K562 (cell line): ENCODE measurements at regions not wholly inside any gene's neighbourhood (a gene's known extent, or its start where the extent isn't known, plus 50 kb on each side); places are given as distances from the start of the nearest gene placed in this dataset.
"Not testable (repeated sequence)": the region's sequence is repeated elsewhere in the genome, so short reads cannot be mapped to it uniquely, and the experiment has no call there.

Experiments used
- ATAC-seq: fragments of 200-7000 bp; cut with Tn5 transposase; 3 replicates; pipeline ENCODE4 v1.9.1; 2020; ENCODE audit warnings: moderate library complexity
- BruUV-seq: library from RNA; stranded (reverse); fragments of 400-500 nt; replicated peaks from 2 replicates; lab custom pipeline; 2021; lab: Mats Ljungman, UMichigan
- CTCF ChIA-PET: fragments of 300-600 bp; formaldehyde crosslinking; extraction: SDS; loops from one replicate; lab custom pipeline; 2021; ENCODE audit warnings: low intra/inter-chr PET ratio; lab: Yijun Ruan, JAX
- POLR2A ChIA-PET: fragments of 300-600, 350-650 bp; sonication (Branson Sonifier 250); formaldehyde crosslinking; extraction: SDS; loops from one replicate; lab custom pipeline; 2021; ENCODE audit warnings: antibody characterized with exemption, inconsistent platforms; lab: Yijun Ruan, JAX
- DNase-seq, 4 experiments: peaks; one replicate each; pipeline versions ENCODE4 v3.0.0 to v3.0.0-alpha.2; 2011 to 2018; ENCODE audit warnings: low spot score in 3 of 4, mixed read lengths in 3 of 4; ENCODE audit errors: extremely low read depth in 1 of 4
- FAIRE-seq: peaks from 2 replicates; lab custom pipeline; 2011; peaks lifted over from hg19 to GRCh38; lab: Jason Lieb, UNC
- H2AFZ ChIP-seq: 2 replicates; pipeline ENCODE4 v1.6.0; 2011; ENCODE audit warnings: low read depth, low read length, control low read depth, inconsistent platforms
- H3K27ac ChIP-seq: fragments of 200-600 bp; 3 replicates; pipeline ENCODE4 v1.8.0; 2011; ENCODE audit warnings: low read depth, mild to moderate bottlenecking, control low read depth, inconsistent platforms, low read length, moderate library complexity, mixed read lengths; ENCODE audit errors: extremely low read depth
- H3K27me3 ChIP-seq, 2 experiments: fragments of 300-600 bp in 1 of 2; 2 replicates in 1 of 2; 3 replicates in 1 of 2; pipeline versions ENCODE4 v1.6.0 to v1.8.0; 2011; ENCODE audit warnings: inconsistent platforms in 2 of 2, low read length in 2 of 2, mild to moderate bottlenecking in 1 of 2, mixed read lengths in 1 of 2, moderate library complexity in 1 of 2; ENCODE audit not compliant: control insufficient read depth in 2 of 2, insufficient read depth in 2 of 2
- H3K36me3 ChIP-seq: fragments of 300-600 bp; 3 replicates; pipeline ENCODE4 v1.8.0; 2011; ENCODE audit warnings: mild to moderate bottlenecking, low read length, inconsistent platforms; ENCODE audit not compliant: control insufficient read depth, insufficient read depth
- H3K4me1 ChIP-seq, 2 experiments: fragments of 200-600 bp in 1 of 2; replicated peaks in 1 of 2; 2 replicates in 1 of 2; 3 replicates in 1 of 2; pipeline versions ENCODE4 v1.5.1 to v1.8.0; 2011; ENCODE audit warnings: inconsistent platforms in 2 of 2, low read length in 2 of 2, mild to moderate bottlenecking in 1 of 2, mixed read lengths in 1 of 2, moderate library complexity in 1 of 2; ENCODE audit not compliant: control insufficient read depth in 2 of 2, insufficient read depth in 2 of 2
- H3K4me2 ChIP-seq: 2 replicates; pipeline ENCODE4 v1.6.1; 2011; ENCODE audit warnings: low read length, control low read depth, inconsistent platforms, mixed read lengths; ENCODE audit not compliant: insufficient read depth
- H3K4me3 ChIP-seq: fragments of 200-600 bp; sonication (generic), shearing (Covaris generic); 2 replicates; pipeline ENCODE4 v1.5.1; 2016; ENCODE audit warnings: control low read depth, inconsistent platforms
- H3K79me2 ChIP-seq: fragments of 200-600 bp; 3 replicates; pipeline ENCODE4 v1.8.0; 2011; ENCODE audit warnings: low read length, inconsistent platforms; ENCODE audit not compliant: control insufficient read depth, insufficient read depth
- H3K9ac ChIP-seq, 2 experiments: 2 replicates each; pipeline versions ENCODE4 v1.6.0 to v1.6.1; 2011; ENCODE audit warnings: low read depth in 2 of 2, low read length in 2 of 2, control low read depth in 1 of 2, inconsistent platforms in 1 of 2, mild to moderate bottlenecking in 1 of 2, mixed read lengths in 1 of 2; ENCODE audit not compliant: insufficient read depth in 1 of 2
- H3K9me1 ChIP-seq: one replicate; pipeline ENCODE4 v1.6.0; 2011; ENCODE audit warnings: inconsistent platforms, mild to moderate bottlenecking, low read length, moderate library complexity; ENCODE audit not compliant: control insufficient read depth, insufficient read depth
- H3K9me3 ChIP-seq: replicated peaks from 2 replicates; pipeline ENCODE4 v1.5.1; 2011; ENCODE audit warnings: low read depth, low read length, inconsistent platforms; ENCODE audit not compliant: control insufficient read depth, insufficient read depth
- H4K20me1 ChIP-seq: replicated peaks from 2 replicates; pipeline ENCODE4 v1.6.1; 2011; ENCODE audit warnings: low read length, inconsistent platforms, mixed read lengths; ENCODE audit not compliant: control insufficient read depth, insufficient read depth
- DACH1 ChIP-seq: fragments of 450-650 bp; IDR thresholded peaks from 2 replicates; pipeline ENCODE4 v1.6.1; 2018; ENCODE audit not compliant: partially characterized antibody
- DNMT1 ChIP-seq: fragments of 450-650 bp; IDR thresholded peaks from 2 replicates; pipeline ENCODE4 v1.6.1; 2016; ENCODE audit warnings: antibody characterized with exemption, mild to moderate bottlenecking
- FOXA3 ChIP-seq, 2 experiments: fragments of 450-650 bp in 1 of 2; sonication (generic) in 1 of 2; formaldehyde crosslinking; IDR thresholded peaks in 1 of 2; conservative IDR thresholded peaks in 1 of 2; 2 replicates each; pipeline versions ENCODE4 v1.4.0 to v1.8.0; 2020 to 2022; ENCODE audit warnings: mild to moderate bottlenecking in 2 of 2, missing genetic modification reagents in 1 of 2
- LCOR ChIP-seq: sonication (generic); formaldehyde crosslinking; IDR thresholded peaks from 2 replicates; pipeline ENCODE4 v1.8.0; 2022; ENCODE audit warnings: mild to moderate bottlenecking, missing genetic modification reagents
- NCOA4 ChIP-seq: fragments of 450-650 bp; IDR thresholded peaks from 2 replicates; pipeline ENCODE4 v1.6.1; 2018; ENCODE audit warnings: mild to moderate bottlenecking; ENCODE audit not compliant: partially characterized antibody
- NFE2 ChIP-seq: IDR thresholded peaks from 2 replicates; pipeline ENCODE4 v1.6.1; 2014; ENCODE audit warnings: antibody characterized with exemption, low read depth
- POLR3A ChIP-seq: IDR thresholded peaks from 2 replicates; pipeline ENCODE4 v1.6.1; 2011; ENCODE audit warnings: borderline replicate concordance, mild to moderate bottlenecking, moderate library complexity; ENCODE audit not compliant: insufficient read length, insufficient read depth; ENCODE audit errors: extremely low read depth
- RHOXF2B ChIP-seq: fragments of 250-450 bp; sonication (Bioruptor Pico); conservative IDR thresholded peaks from 2 replicates; pipeline ENCODE4 v1.5.1; 2021
- SNAPC5 ChIP-seq: fragments of 250-450 bp; sonication (Bioruptor Pico); IDR thresholded peaks from 2 replicates; pipeline ENCODE4 v1.8.0; 2021; ENCODE audit warnings: moderate library complexity, mild to moderate bottlenecking, inconsistent platforms
- SRSF1 ChIP-seq: fragments of 200-400 bp; formaldehyde crosslinking; IDR thresholded peaks from 2 replicates; pipeline ENCODE4 v1.6.1; 2017; ENCODE audit warnings: mild to moderate bottlenecking, low read depth, low read length, moderate library complexity
- ZFX ChIP-seq: sonication (generic); formaldehyde crosslinking; IDR thresholded peaks from 2 replicates; pipeline ENCODE4 v1.8.0; 2022; ENCODE audit warnings: mild to moderate bottlenecking, missing genetic modification reagents, moderate library complexity
- ZNF24 ChIP-seq: fragments of 450-650 bp; IDR thresholded peaks from 2 replicates; pipeline ENCODE4 v1.6.1; 2016
- ZNF384 ChIP-seq: IDR thresholded peaks from 2 replicates; pipeline ENCODE4 v1.6.1; 2012; ENCODE audit warnings: low read depth, low read length, improper control_type of control experiment
- ZNF668 ChIP-seq: fragments of 250-450 bp; sonication (Bioruptor Pico); IDR thresholded peaks from 2 replicates; pipeline ENCODE4 v1.8.0; 2022; ENCODE audit warnings: mild to moderate bottlenecking, inconsistent platforms
- ZNF778 ChIP-seq: fragments of 450-650 bp; formaldehyde crosslinking; IDR thresholded peaks from 2 replicates; pipeline ENCODE4 v1.4.0; 2020; ENCODE audit warnings: mild to moderate bottlenecking, moderate library complexity
- WGBS: fragments of 100-300 bp; shearing (Covaris generic); methylation state at CpG from one replicate; pipeline ENCODE4 v1.1.6; 2016; ENCODE audit warnings: low coverage, mixed read lengths; ENCODE audit not compliant: insufficient coverage; ENCODE audit errors: missing lambda C conversion rate; 5-methylcytosine and 5-hydroxymethylcytosine counted together
- in situ Hi-C: fragments of 300-500 bp; cut with MboI; formaldehyde crosslinking; loops from 4 replicates; pipeline ENCODE4 v1.15.0; 2018; ENCODE audit warnings: inconsistent platforms, mixed read lengths
- intact Hi-C: fragments of 100-400 bp; cut with micrococcal nuclease; formaldehyde crosslinking; loops from 2 replicates; pipeline ENCODE4 v1.14.2; 2022

- no peak for FAIRE-seq
Observed at GRCh38 chr4:30208731-30209435, 511.3 kb upstream of the PCDH7 start.

DNA sequence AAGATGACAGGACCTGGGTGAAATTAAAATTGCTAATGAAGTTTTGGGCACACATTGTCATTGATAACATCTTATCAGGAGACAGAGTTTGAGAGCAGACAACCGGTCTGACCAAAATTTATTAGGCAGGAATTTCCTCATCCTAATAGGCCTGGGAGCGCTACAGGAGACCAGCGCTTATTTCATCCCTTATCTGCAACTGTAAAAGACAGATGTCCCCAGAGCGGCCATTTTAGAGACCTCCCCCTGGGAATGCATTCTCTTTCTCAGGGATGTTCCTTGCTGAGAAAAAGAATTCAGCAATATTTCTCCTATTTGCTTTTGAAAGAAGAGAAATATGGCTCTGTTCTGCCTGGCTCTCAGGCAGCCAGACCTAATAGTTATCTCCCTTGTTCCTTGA lies 504.2 kb upstream of the PCDH7 start:
- H3K27me3 ChIP-seq, H3K9me3 ChIP-seq, DNase-seq, H3K4me3 ChIP-seq, H3K9ac ChIP-seq, ATAC-seq, H3K4me1 ChIP-seq, H4K20me1 ChIP-seq, POLR2A ChIA-PET, BruUV-seq, H3K79me2 ChIP-seq, intact Hi-C loops, H2AFZ ChIP-seq, CTCF ChIA-PET, in situ Hi-C loops, H3K4me2 ChIP-seq, H3K9me1 ChIP-seq, H3K36me3 ChIP-seq, FAIRE-seq, H3K27ac ChIP-seq: not testable (repeated sequence)
- 7% methylated on average over 4 of the region's 4 CpGs for WGBS

More at GRCh38 chr4:30208731-30209435, 511.3 kb upstream of the PCDH7 start:
- Histone ChIP-seq H3K27me3 (no peaks in the 10 kb centered on the region), H3K27ac (no peak overlapping the region), H3K4me1 (no peaks in the 10 kb centered on the region), H4K20me1 (no peaks in the 10 kb centered on the region), H3K36me3 (no peaks in the 10 kb centered on the region), H3K9me3 (no peaks in the 10 kb centered on the region; the same call in 1 of the 2 replicates), H3K4me2 (no peak overlapping the region), H3K4me3 (no peak overlapping the region), H3K9me1 (no peaks in the 10 kb centered on the region), H3K79me2 (no peaks in the 10 kb centered on the region), H2AFZ (no peak overlapping the region), H3K9ac (no peak overlapping the region)
- WGBS: 0% methylated on average over 2 of the region's 2 CpGs
- TF ChIP-seq ZFX (CRISPR knock-in tag) (no peak), SNAPC5 (CRISPR knock-in tag) (no peak), NFE2 (no peak), ZNF24 (no peak), FOXA3 (CRISPR knock-in tag; conservative IDR thresholded peaks at IDR 0.05 in 1 of 2, IDR thresholded peaks at IDR 0.05 in 1 of 2) (no peak), ZNF668 (no peak), ZNF384 (no peak), RHOXF2B (no peak), POLR3A (no peak), NCOA4 (no peak), DACH1 (no peak), DNMT1 (no peak), ZNF778 (CRISPR knock-in tag) (no peak), SRSF1 (no peak), LCOR (CRISPR knock-in tag) (no peak)
- no peak for ATAC-seq
- ChIA-PET POLR2A (no interaction called here), CTCF (no interaction called here)
- in situ Hi-C loops: no loop called here
- BruUV-seq: no TSS peak
- DNase-seq: no peak
- intact Hi-C loops: no loop called here
